Mucosa of descending colon (tissue), 3 donors: ENCODE measurements at regions not wholly inside any gene's neighbourhood (a gene's known extent, or its start where the extent isn't known, plus 50 kb on each side); places are given as distances from the start of the nearest gene placed in this dataset.
"Not testable (repeated sequence)": the region's sequence is repeated elsewhere in the genome, so short reads cannot be mapped to it uniquely, and the experiment has no call there.

ENCODE experiments used
- ATAC-seq: fragments of 200-7000 bp; cut with Tn5 transposase; one replicate; pipeline ENCODE4 v1.9.1; 2020; ENCODE audit warnings: mild to moderate bottlenecking, moderate library complexity
- DNase-seq, 3 donors: peaks; one replicate each; pipeline ENCODE4 v3.0.0-alpha.2; 2020
- H3K36me3 ChIP-seq: fragments of 200-600 bp; one replicate; pipeline ENCODE4 v1.8.0; 2021; ENCODE audit warnings: low read depth, mild to moderate bottlenecking
- H3K4me1 ChIP-seq: fragments of 200-600 bp; one replicate; pipeline ENCODE4 v1.8.0; 2021; ENCODE audit warnings: low read depth, mild to moderate bottlenecking
- H3K4me3 ChIP-seq: fragments of 200-600 bp; one replicate; pipeline ENCODE4 v1.8.0; 2021; ENCODE audit warnings: mild to moderate bottlenecking
- H3K9me3 ChIP-seq: fragments of 200-600 bp; one replicate; pipeline ENCODE4 v1.8.0; 2021; ENCODE audit warnings: mild to moderate bottlenecking
- intact Hi-C, 2 donors: fragments of 100-400 bp; cut with DNase I in 1 of 2; cut with micrococcal nuclease in 1 of 2; formaldehyde crosslinking; loops; one replicate each; pipeline versions ENCODE4 v1.11.0 to v1.11.1; 2022; cut with DNase I, micrococcal nuclease
- TF ChIP-seq, protein P1 (sequence below): fragments of 200-600 bp; IDR thresholded peaks from one replicate; pipeline ENCODE4 v1.8.0; 2022; ENCODE audit warnings: antibody characterized with exemption, mild to moderate bottlenecking
- donor health status: DM: no; HTN: no; CAD: no; lungs with moderate emphysema.
- donor health status: DM: no; HTN: no; CAD: no.
- donor health status: DM: no; HTN: yes; CAD: no.

DNA sequence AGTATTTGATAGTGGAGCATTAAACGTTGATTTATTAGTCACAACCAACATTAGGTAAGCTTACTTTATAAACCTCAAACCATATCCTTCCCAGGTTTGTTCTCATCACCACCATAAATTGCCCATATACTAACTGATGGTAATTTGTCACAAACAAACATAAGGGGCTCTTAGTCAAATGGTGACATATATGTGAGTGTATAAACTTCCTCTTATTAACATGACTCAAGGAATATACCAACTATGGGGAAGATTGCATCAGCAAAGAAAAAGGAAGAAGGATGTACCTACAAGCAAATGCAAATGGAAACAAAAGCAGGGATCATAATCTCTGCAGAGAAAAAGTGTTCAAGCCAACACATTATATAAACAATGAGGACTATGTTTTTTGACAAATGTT, 418.2 kb upstream of the AKR1E2 start:
- no peak for ATAC-seq
- H3K4me3 ChIP-seq, result no peak overlapping the region
- TF ChIP-seq, protein P1, sequence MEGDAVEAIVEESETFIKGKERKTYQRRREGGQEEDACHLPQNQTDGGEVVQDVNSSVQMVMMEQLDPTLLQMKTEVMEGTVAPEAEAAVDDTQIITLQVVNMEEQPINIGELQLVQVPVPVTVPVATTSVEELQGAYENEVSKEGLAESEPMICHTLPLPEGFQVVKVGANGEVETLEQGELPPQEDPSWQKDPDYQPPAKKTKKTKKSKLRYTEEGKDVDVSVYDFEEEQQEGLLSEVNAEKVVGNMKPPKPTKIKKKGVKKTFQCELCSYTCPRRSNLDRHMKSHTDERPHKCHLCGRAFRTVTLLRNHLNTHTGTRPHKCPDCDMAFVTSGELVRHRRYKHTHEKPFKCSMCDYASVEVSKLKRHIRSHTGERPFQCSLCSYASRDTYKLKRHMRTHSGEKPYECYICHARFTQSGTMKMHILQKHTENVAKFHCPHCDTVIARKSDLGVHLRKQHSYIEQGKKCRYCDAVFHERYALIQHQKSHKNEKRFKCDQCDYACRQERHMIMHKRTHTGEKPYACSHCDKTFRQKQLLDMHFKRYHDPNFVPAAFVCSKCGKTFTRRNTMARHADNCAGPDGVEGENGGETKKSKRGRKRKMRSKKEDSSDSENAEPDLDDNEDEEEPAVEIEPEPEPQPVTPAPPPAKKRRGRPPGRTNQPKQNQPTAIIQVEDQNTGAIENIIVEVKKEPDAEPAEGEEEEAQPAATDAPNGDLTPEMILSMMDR, result no peak
- no peaks in the 10 kb centered on the region for H3K9me3 ChIP-seq
- DNase-seq, result no peak
- H3K36me3 ChIP-seq, result no peaks in the 10 kb centered on the region
- intact Hi-C loops, result no loop called here
- no peaks in the 10 kb centered on the region for H3K4me1 ChIP-seq

DNA sequence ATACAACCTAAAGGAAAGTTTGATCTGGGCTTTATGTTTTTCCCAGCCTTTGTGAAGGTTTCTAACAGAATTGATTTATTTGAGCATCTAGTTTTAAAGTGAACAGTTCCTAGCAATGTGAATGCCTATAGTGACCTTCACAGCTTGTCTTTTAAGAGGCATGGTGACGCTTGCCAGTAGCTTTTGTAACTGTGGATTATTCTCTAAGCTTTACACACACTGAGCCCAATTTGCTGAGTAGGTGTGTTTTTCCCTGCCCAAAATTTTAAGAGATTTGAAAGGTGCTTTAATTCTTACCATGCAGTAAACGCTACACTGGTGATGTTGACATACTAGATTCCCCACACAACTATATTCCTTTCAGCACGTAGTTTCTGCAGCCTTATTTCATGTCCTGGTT, 420.2 kb upstream of the AKR1E2 start:
- no peak for DNase-seq
- intact Hi-C loops, result no loop called here
- Histone ChIP-seq H3K36me3 (no peaks in the 10 kb centered on the region), H3K4me1 (no peaks in the 10 kb centered on the region), H3K4me3 (no peak overlapping the region), H3K9me3 (no peaks in the 10 kb centered on the region)
- TF ChIP-seq, protein P1, result no peak
- no peak for ATAC-seq

DNA sequence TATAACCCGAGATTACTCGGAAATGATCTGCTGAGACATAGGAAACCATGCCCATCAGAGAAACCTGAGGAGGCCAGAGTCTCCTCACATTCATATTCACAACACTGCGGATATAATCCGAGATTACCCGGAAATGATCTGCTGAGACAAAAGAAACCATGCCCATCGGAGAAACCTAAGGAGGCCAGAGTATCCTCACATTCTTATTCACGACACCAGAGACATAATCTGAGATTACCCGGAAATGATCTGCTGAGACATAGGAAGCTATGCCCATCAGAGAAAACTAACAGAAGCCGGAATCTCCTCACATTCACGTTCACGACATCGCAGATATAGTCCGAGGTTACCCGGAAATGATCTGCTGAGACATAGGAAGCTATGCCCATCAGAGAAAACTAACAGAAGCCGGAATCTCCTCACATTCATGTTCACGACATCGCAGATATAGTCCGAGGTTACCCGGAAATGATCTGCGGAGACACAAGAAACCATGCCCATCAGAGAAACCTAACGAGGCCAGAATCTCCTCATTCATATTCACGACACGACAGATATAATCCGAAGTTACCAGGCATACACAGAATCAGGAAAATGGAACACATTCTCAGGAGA, 422.3 kb upstream of the AKR1E2 start:
- Histone ChIP-seq H3K9me3 (no peaks in the 10 kb centered on the region), H3K36me3 (no peaks in the 10 kb centered on the region), H3K4me3 (no peak overlapping the region), H3K4me1 (no peaks in the 10 kb centered on the region)
- intact Hi-C loops, result no loop called here
- TF ChIP-seq, protein P1, result no peak
- ATAC-seq, result no peak
- no peak for DNase-seq

DNA sequence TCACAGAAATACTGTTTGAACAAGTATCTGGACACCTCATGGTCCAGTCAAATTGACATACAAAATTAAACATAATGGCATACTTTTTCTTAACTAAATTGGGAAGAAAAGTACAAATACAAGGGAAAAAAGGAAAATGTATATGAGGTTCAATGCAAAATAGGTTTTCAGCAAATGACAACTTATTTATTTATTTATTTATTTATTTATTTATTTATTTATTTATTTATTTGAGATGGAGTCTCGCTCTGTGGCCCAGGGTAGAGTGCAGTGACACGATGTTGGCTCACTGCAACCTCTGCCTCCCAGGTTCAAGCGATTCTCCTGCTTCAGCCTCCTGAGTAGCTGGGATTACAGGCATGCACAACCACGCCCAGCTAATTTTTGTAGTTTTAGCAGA, 424.9 kb upstream of the AKR1E2 start:
- DNase-seq, ATAC-seq, intact Hi-C loops, H3K9me3 ChIP-seq, H3K36me3 ChIP-seq, H3K4me3 ChIP-seq, H3K4me1 ChIP-seq: not testable (repeated sequence)

DNA sequence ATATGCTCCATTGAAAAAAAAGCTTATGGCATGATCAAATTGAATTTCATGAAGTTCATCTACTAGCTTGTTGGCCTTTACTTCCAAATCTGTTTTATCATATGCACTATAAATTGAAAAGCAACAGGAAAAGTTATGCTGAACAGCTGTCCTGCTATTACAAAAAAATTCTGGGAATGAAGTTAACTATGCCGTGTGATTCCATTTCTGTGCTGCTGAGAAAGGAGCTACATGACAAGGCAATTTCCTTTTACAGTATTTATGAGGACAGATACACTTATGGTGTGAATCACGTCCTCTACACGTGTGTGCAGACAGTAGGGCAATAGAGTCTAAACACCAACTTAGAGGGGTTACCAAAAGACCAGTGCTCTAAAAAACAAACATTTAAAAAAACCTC, 426.5 kb upstream of the AKR1E2 start:
- intact Hi-C loops, result no loop called here
- H3K4me1 ChIP-seq, result no peaks in the 10 kb centered on the region
- DNase-seq (no peak), ATAC-seq (no peak)
- no peak overlapping the region for H3K4me3 ChIP-seq
- TF ChIP-seq, protein P1, result no peak
- no peaks in the 10 kb centered on the region for H3K9me3 ChIP-seq
- H3K36me3 ChIP-seq, result no peaks in the 10 kb centered on the region

DNA sequence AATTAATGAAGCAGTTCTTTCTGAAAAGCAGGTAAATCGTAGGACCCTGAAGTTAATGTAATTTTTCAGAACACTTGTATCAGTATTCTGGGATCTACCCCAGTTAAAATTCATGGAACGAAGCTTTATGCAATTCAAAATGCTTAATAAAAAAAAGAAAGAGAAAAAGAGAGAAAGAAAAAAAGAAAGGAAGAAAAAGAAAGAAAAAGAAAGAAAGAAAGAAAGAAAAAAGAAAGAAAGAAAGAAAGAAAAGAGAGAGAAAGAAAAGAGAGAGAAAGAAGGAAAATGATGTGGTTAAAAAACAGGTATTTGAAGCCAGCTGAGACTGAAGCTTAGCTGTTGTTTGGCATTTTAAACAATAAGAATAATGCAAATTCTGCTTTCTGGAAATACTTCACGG, 427.4 kb upstream of the AKR1E2 start:
- no peaks in the 10 kb centered on the region for H3K9me3 ChIP-seq
- ATAC-seq (no peak), DNase-seq (no peak)
- H3K36me3 ChIP-seq, result no peaks in the 10 kb centered on the region
- TF ChIP-seq, protein P1, result no peak
- H3K4me3 ChIP-seq, result no peak overlapping the region
- no peaks in the 10 kb centered on the region for H3K4me1 ChIP-seq
- intact Hi-C loops, result no loop called here
